ENCODE measurements at regions not wholly inside any gene's neighbourhood (a gene's known extent, or its start where the extent isn't known, plus 50 kb on each side); places are given as distances from the start of the nearest gene placed in this dataset.

- Histone ChIP-seq H3K36me3 (ENCODE audit: control insufficient read depth in 4 of 4, insufficient read depth in 4 of 4, low read length in 4 of 4) (no peaks in the 10 kb centered on the region), H3K9me3 (ENCODE audit: control insufficient read depth in 4 of 4, insufficient read depth in 3 of 4, low read length in 3 of 4) (no peaks in the 10 kb centered on the region), H3K9ac (ENCODE audit: insufficient read depth in 1 of 2, low read length in 2 of 2) (no peak overlapping the region), H3K27me3 (ENCODE audit: control insufficient read depth in 3 of 3, insufficient read depth in 3 of 3, low read length in 2 of 3) (no peaks in the 10 kb centered on the region), H3K4me3 (no peak overlapping the region), H3K27ac (ENCODE audit: low read depth in 1 of 2, low read length in 1 of 2) (no peak overlapping the region), H3K4me1 (ENCODE audit: control insufficient read depth in 5 of 5, insufficient read depth in 5 of 5, low read length in 5 of 5) (no peaks in the 10 kb centered on the region)
- TF ChIP-seq, protein P1, sequence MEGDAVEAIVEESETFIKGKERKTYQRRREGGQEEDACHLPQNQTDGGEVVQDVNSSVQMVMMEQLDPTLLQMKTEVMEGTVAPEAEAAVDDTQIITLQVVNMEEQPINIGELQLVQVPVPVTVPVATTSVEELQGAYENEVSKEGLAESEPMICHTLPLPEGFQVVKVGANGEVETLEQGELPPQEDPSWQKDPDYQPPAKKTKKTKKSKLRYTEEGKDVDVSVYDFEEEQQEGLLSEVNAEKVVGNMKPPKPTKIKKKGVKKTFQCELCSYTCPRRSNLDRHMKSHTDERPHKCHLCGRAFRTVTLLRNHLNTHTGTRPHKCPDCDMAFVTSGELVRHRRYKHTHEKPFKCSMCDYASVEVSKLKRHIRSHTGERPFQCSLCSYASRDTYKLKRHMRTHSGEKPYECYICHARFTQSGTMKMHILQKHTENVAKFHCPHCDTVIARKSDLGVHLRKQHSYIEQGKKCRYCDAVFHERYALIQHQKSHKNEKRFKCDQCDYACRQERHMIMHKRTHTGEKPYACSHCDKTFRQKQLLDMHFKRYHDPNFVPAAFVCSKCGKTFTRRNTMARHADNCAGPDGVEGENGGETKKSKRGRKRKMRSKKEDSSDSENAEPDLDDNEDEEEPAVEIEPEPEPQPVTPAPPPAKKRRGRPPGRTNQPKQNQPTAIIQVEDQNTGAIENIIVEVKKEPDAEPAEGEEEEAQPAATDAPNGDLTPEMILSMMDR (IDR thresholded peaks at IDR 0.05; ENCODE audit: control extremely low read depth, extremely low read depth), result no peak
- 88 to 95% methylated on average over 2 of the region's 2 CpGs for WGBS, 2 donors
- ATAC-seq (ENCODE audit: insufficient read depth, low FRiP score) (no peak), DNase-seq (no peak)
Observed at GRCh38 chr3:171533702-171534101, 73.5 kb upstream of the TNIK start.

GRCh38 chr3:171532294-171532693 lies 72.1 kb upstream of the TNIK start:
- no peak for ATAC-seq (ENCODE audit: insufficient read depth, low FRiP score)
- 83 to 97% methylated on average over 1 of the region's 1 CpG for WGBS, 2 donors
- TF ChIP-seq, protein P1 (IDR thresholded peaks at IDR 0.05; ENCODE audit: control extremely low read depth, extremely low read depth), result no peak
- Histone ChIP-seq H3K27me3 (ENCODE audit: control insufficient read depth in 3 of 3, insufficient read depth in 3 of 3, low read length in 2 of 3) (no peaks in the 10 kb centered on the region), H3K4me1 (ENCODE audit: control insufficient read depth in 5 of 5, insufficient read depth in 5 of 5, low read length in 5 of 5) (no peaks in the 10 kb centered on the region), H3K36me3 (ENCODE audit: control insufficient read depth in 4 of 4, insufficient read depth in 4 of 4, low read length in 4 of 4) (no peaks in the 10 kb centered on the region), H3K9me3 (ENCODE audit: control insufficient read depth in 4 of 4, insufficient read depth in 3 of 4, low read length in 3 of 4) (no peaks in the 10 kb centered on the region), H3K9ac (ENCODE audit: insufficient read depth in 1 of 2, low read length in 2 of 2) (no peak overlapping the region), H3K27ac (ENCODE audit: low read depth in 1 of 2, low read length in 1 of 2) (no peak overlapping the region), H3K4me3 (no peak overlapping the region)
- no peak for DNase-seq

- H3K4me1 ChIP-seq (ENCODE audit: control insufficient read depth in 5 of 5, insufficient read depth in 5 of 5, low read length in 5 of 5), result no peaks in the 10 kb centered on the region
- no peak overlapping the region for H3K9ac ChIP-seq (ENCODE audit: insufficient read depth in 1 of 2, low read length in 2 of 2)
- H3K27me3 ChIP-seq (ENCODE audit: control insufficient read depth in 3 of 3, insufficient read depth in 3 of 3, low read length in 2 of 3), result no peaks in the 10 kb centered on the region
- H3K4me3 ChIP-seq, result no peak overlapping the region
- H3K36me3 ChIP-seq (ENCODE audit: control insufficient read depth in 4 of 4, insufficient read depth in 4 of 4, low read length in 4 of 4), result no peaks in the 10 kb centered on the region
- DNase-seq (no peak), ATAC-seq (ENCODE audit: insufficient read depth, low FRiP score) (no peak)
- TF ChIP-seq, protein P1 (IDR thresholded peaks at IDR 0.05; ENCODE audit: control extremely low read depth, extremely low read depth), result no peak
- no peak overlapping the region for H3K27ac ChIP-seq (ENCODE audit: low read depth in 1 of 2, low read length in 1 of 2)
- H3K9me3 ChIP-seq (ENCODE audit: control insufficient read depth in 4 of 4, insufficient read depth in 3 of 4, low read length in 3 of 4), result no peaks in the 10 kb centered on the region
- WGBS, 2 donors, result 75 to 78% methylated on average over 2 of the region's 2 CpGs
Observed at GRCh38 chr3:171531716-171532115, 71.5 kb upstream of the TNIK start.

DNA sequence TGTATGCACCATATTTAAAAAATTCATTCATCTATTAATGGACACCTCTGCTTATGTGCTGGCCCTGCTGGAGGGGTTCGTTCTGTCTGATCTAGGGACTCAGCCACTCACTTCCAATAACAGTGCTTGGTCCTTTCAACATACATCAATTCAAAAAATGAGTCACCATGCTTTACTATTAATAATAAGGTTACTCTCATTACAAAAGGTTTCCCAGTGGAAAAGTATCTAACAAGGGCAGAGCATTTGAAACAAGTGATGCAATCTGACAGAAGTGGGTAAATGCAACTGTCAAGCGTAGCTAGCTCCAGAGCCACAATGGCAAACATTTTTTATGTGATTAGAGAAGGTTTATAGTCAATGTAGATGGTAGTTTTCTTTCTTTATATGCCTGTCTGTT lies 67.9 kb upstream of the TNIK start:
- DNase-seq, result no peak
- 81 to 94% methylated on average over 2 of the region's 2 CpGs for WGBS, 2 donors
- H3K36me3 ChIP-seq (ENCODE audit: control insufficient read depth in 4 of 4, insufficient read depth in 4 of 4, low read length in 4 of 4), result no peaks in the 10 kb centered on the region
- H3K9ac ChIP-seq (ENCODE audit: insufficient read depth in 1 of 2, low read length in 2 of 2), result no peak overlapping the region
- no peaks in the 10 kb centered on the region for H3K4me1 ChIP-seq (ENCODE audit: control insufficient read depth in 5 of 5, insufficient read depth in 5 of 5, low read length in 5 of 5)
- H3K27ac ChIP-seq (ENCODE audit: low read depth in 1 of 2, low read length in 1 of 2), result no peak overlapping the region
- no peaks in the 10 kb centered on the region for H3K27me3 ChIP-seq (ENCODE audit: control insufficient read depth in 3 of 3, insufficient read depth in 3 of 3, low read length in 2 of 3)
- no peak overlapping the region for H3K4me3 ChIP-seq
- ATAC-seq (ENCODE audit: insufficient read depth, low FRiP score), result no peak
- no peaks in the 10 kb centered on the region for H3K9me3 ChIP-seq (ENCODE audit: control insufficient read depth in 4 of 4, insufficient read depth in 3 of 4, low read length in 3 of 4)
- TF ChIP-seq, protein P1 (IDR thresholded peaks at IDR 0.05; ENCODE audit: control extremely low read depth, extremely low read depth), result no peak

Measured in lung (tissue), 11 donors.